Fibroblast of lung (primary cell): ENCODE measurements at regions not wholly inside any gene's neighbourhood (a gene's known extent, or its start where the extent isn't known, plus 50 kb on each side); places are given as distances from the start of the nearest gene placed in this dataset.

Experiments
- DNase-seq, 2 donors: peaks; one replicate each; pipeline versions ENCODE4 v3.0.0 to v3.0.0-alpha.2; 2010; ENCODE audit warnings: low read depth in 2 of 2
- H2AFZ ChIP-seq: 2 replicates; pipeline ENCODE4 v1.5.1; 2012; ENCODE audit warnings: low read length, control low read depth, inconsistent platforms
- H3K27ac ChIP-seq: 2 replicates; pipeline ENCODE4 v1.5.1; 2011; ENCODE audit warnings: low read length, control low read depth; ENCODE audit not compliant: insufficient read depth
- H3K27me3 ChIP-seq: 2 replicates; pipeline ENCODE4 v1.5.1; 2011; ENCODE audit warnings: mild to moderate bottlenecking, low read length; ENCODE audit not compliant: control insufficient read depth, insufficient read depth
- H3K36me3 ChIP-seq: 2 replicates; pipeline ENCODE4 v1.5.1; 2011; ENCODE audit warnings: low read length; ENCODE audit not compliant: control insufficient read depth, insufficient read depth
- H3K4me1 ChIP-seq: 2 replicates; pipeline ENCODE4 v1.5.1; 2011; ENCODE audit warnings: low read length; ENCODE audit not compliant: control insufficient read depth, insufficient read depth; ENCODE audit errors: extremely low read depth
- H3K4me2 ChIP-seq: 2 replicates; pipeline ENCODE4 v1.5.1; 2011; ENCODE audit warnings: low read length, control low read depth; ENCODE audit not compliant: insufficient read depth; ENCODE audit errors: extremely low read depth
- H3K4me3 ChIP-seq, 4 experiments: fragments of 200-600 bp in 1 of 4; sonication (generic) in 1 of 4; replicated peaks in 1 of 4; 2 replicates each; pipeline ENCODE4 v1.5.1; 2011 to 2016; ENCODE audit warnings: low read length in 4 of 4, low read depth in 3 of 4, mild to moderate bottlenecking in 3 of 4, control low read depth in 2 of 4, inconsistent platforms in 1 of 4, mixed read lengths in 1 of 4; ENCODE audit not compliant: insufficient read depth in 1 of 4; ENCODE audit errors: control extremely low read depth in 1 of 4
- H3K79me2 ChIP-seq: 2 replicates; pipeline ENCODE4 v1.5.1; 2012; ENCODE audit warnings: mild to moderate bottlenecking, low read length, inconsistent platforms; ENCODE audit not compliant: control insufficient read depth, insufficient read depth
- H3K9ac ChIP-seq: 2 replicates; pipeline ENCODE4 v1.5.1; 2011; ENCODE audit warnings: mild to moderate bottlenecking, low read length, control low read depth; ENCODE audit not compliant: insufficient read depth
- H3K9me3 ChIP-seq: 2 replicates; pipeline ENCODE4 v1.5.1; 2012; ENCODE audit warnings: low read depth, low read length; ENCODE audit not compliant: control insufficient read depth, insufficient read depth
- H4K20me1 ChIP-seq: 2 replicates; pipeline ENCODE4 v1.5.1; 2011; ENCODE audit warnings: low read length; ENCODE audit not compliant: control insufficient read depth, insufficient read depth; ENCODE audit errors: extremely low read depth
- EZH2 ChIP-seq: IDR thresholded peaks from 2 replicates; pipeline ENCODE4 v1.5.1; 2012; ENCODE audit warnings: low read length, control low read depth, mild to moderate bottlenecking; ENCODE audit errors: missing control alignments
- TF ChIP-seq, protein P1 (sequence below), 2 donors: IDR thresholded peaks in 1 of 2; conservative IDR thresholded peaks in 1 of 2; 1 replicate in 1 of 2; 2 replicates in 1 of 2; pipeline ENCODE4 v1.5.1; 2011 to 2012; ENCODE audit warnings: low read length in 2 of 2, control low read depth in 1 of 2, inconsistent platforms in 1 of 2, low read depth in 1 of 2, mild to moderate bottlenecking in 1 of 2

DNA sequence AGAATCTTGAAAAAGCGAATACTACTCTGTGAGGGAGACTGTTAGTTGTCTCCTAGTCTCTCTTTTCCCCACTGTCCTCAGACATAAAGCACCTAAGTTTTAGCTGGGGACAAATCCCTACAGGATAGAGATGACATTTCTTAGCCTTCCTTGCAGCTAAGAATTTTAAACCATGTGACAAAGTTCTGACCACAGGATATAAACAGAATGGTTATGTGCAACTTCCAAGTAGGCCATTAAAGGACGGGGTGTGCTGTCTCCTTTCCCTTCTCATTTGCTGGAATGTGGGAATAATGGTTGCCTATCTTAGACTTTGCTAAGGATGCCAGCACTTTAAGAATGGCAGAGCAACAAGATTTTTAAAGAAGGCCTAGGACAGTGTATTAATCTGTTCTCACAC is 74.9 kb upstream of the PRPS1L1 start:
- TF ChIP-seq, protein P1, sequence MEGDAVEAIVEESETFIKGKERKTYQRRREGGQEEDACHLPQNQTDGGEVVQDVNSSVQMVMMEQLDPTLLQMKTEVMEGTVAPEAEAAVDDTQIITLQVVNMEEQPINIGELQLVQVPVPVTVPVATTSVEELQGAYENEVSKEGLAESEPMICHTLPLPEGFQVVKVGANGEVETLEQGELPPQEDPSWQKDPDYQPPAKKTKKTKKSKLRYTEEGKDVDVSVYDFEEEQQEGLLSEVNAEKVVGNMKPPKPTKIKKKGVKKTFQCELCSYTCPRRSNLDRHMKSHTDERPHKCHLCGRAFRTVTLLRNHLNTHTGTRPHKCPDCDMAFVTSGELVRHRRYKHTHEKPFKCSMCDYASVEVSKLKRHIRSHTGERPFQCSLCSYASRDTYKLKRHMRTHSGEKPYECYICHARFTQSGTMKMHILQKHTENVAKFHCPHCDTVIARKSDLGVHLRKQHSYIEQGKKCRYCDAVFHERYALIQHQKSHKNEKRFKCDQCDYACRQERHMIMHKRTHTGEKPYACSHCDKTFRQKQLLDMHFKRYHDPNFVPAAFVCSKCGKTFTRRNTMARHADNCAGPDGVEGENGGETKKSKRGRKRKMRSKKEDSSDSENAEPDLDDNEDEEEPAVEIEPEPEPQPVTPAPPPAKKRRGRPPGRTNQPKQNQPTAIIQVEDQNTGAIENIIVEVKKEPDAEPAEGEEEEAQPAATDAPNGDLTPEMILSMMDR (conservative IDR thresholded peaks at IDR 0.05 in 1 of 2, IDR thresholded peaks at IDR 0.05 in 1 of 2; ENCODE audit: low read depth in 1 of 2, low read length in 2 of 2), result no peak
- TF ChIP-seq EZH2, result no peak
- no peak overlapping the region for H2AFZ ChIP-seq
- H3K36me3 ChIP-seq, result no peaks in the 10 kb centered on the region
- H4K20me1 ChIP-seq, result no peaks in the 10 kb centered on the region
- no peaks in the 10 kb centered on the region for H3K9me3 ChIP-seq
- no peak overlapping the region for H3K4me3 ChIP-seq
- H3K4me1 ChIP-seq, result no peaks in the 10 kb centered on the region
- H3K27ac ChIP-seq, result no peak overlapping the region
- no peaks in the 10 kb centered on the region for H3K79me2 ChIP-seq
- H3K4me2 ChIP-seq, result no peak overlapping the region
- no peak for DNase-seq
- no peak overlapping the region for H3K9ac ChIP-seq
- no peaks in the 10 kb centered on the region for H3K27me3 ChIP-seq

DNA sequence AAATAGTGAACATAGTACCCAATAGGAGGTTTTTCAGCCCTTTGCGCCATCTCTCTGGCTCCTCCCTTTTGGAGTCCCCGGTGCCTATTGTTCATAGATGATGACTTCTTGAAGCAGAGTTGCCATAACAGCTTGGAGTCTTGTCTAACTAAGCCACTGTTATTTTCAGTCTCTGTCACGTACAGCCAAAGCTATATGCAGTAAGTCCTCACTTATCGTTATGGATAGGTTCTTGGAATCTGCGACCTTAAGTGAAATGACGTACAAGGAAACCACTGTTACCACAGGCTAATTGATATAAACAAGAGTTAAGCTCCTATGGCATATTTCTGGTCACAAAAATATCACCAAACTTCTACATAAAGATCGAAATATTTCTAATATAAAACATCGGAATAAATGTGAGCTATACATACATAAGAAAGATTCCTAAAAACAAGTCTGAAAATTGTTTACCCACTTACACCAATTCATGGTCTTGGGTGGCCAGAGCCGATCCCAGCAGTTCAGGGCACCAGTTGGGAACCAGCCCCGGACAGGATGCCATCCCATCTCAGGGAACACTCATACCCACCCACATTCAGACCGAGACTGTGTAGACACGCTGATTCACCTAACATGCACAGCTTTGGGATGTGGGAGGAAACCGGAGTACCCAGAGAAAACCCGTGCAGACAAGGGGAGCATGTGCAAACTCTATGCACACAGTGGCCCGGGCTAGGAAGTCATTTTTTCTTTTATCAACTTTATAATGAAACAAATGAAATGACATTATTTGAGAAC is 76.0 kb upstream of the PRPS1L1 start:
- H4K20me1 ChIP-seq, result no peaks in the 10 kb centered on the region
- H3K4me2 ChIP-seq, result no peak overlapping the region
- H3K27me3 ChIP-seq, result no peaks in the 10 kb centered on the region
- TF ChIP-seq, protein P1 (conservative IDR thresholded peaks at IDR 0.05 in 1 of 2, IDR thresholded peaks at IDR 0.05 in 1 of 2; ENCODE audit: low read depth in 1 of 2, low read length in 2 of 2), result no peak
- no peak for TF ChIP-seq EZH2
- no peaks in the 10 kb centered on the region for H3K4me1 ChIP-seq
- H3K79me2 ChIP-seq, result no peaks in the 10 kb centered on the region
- no peak overlapping the region for H3K4me3 ChIP-seq
- DNase-seq, result no peak
- no peaks in the 10 kb centered on the region for H3K36me3 ChIP-seq
- no peak overlapping the region for H3K9ac ChIP-seq
- H3K9me3 ChIP-seq, result no peaks in the 10 kb centered on the region
- H2AFZ ChIP-seq, result no peak overlapping the region
- no peak overlapping the region for H3K27ac ChIP-seq

DNA sequence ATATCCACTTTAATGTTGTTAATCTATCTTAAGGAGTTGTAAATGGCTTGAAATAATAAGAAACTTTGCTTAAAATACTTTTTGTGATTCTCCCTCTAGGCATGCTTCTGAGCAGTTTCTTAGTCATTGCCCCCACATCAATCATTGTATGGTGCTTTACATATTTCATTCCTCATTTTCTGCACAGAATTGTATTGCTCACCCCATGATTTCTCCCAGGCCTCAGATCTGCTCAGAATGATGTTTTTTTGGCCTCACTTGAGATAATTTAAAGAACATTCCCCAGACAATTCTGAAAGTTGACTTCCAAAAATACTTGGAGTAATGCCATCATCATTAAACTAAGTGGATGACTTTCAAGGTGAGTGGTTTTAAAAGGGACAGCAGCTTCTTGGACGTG is 82.1 kb upstream of the PRPS1L1 start:
- H3K4me2 ChIP-seq, result no peak overlapping the region
- no peaks in the 10 kb centered on the region for H3K27me3 ChIP-seq
- H3K9ac ChIP-seq, result no peak overlapping the region
- no peak overlapping the region for H3K4me3 ChIP-seq
- no peak overlapping the region for H3K27ac ChIP-seq
- no peaks in the 10 kb centered on the region for H3K9me3 ChIP-seq
- DNase-seq, result peak; percentile 31 to 84
- H3K4me1 ChIP-seq, result no peaks in the 10 kb centered on the region
- H3K79me2 ChIP-seq, result no peaks in the 10 kb centered on the region
- no peaks in the 10 kb centered on the region for H4K20me1 ChIP-seq
- H2AFZ ChIP-seq, result no peak overlapping the region
- no peak for TF ChIP-seq EZH2
- H3K36me3 ChIP-seq, result no peaks in the 10 kb centered on the region
